A549 (cell line): ENCODE measurements at regions not wholly inside any gene's neighbourhood (a gene's known extent, or its start where the extent isn't known, plus 50 kb on each side); places are given as distances from the start of the nearest gene placed in this dataset.
"Not testable (repeated sequence)": the region's sequence is repeated elsewhere in the genome, so short reads cannot be mapped to it uniquely, and the experiment has no call there.

Source experiments
- ATAC-seq, 2 experiments: fragments of 200-7000 bp in 1 of 2; fragments of >200 bp in 1 of 2; cut with Nextera tagmentation in 1 of 2; cut with Tn5 transposase in 1 of 2; 3 replicates each; pipeline versions ENCODE4 v1.8.0 to v1.9.1; 2018 to 2020; ENCODE audit warnings: mild to moderate bottlenecking in 1 of 2, moderate library complexity in 1 of 2
- CTCF ChIA-PET: fragments of 300-600 bp; sonication (Branson Sonifier 250); formaldehyde crosslinking; extraction: SDS; loops from one replicate; lab custom pipeline; 2021; ENCODE audit warnings: antibody characterized with exemption, inconsistent platforms; lab: Yijun Ruan, JAX
- POLR2A ChIA-PET: fragments of 350-600 bp; formaldehyde crosslinking; extraction: SDS; loops from one replicate; lab custom pipeline; 2021; ENCODE audit warnings: antibody characterized with exemption, inconsistent platforms; lab: Yijun Ruan, JAX
- DNase-seq, 2 experiments: peaks; one replicate each; pipeline versions ENCODE4 v3.0.0 to v3.0.0-alpha.2; 2011 to 2016; ENCODE audit warnings: low read depth in 1 of 2, low spot score in 1 of 2
- FAIRE-seq: peaks from 2 replicates; lab custom pipeline; 2011; peaks lifted over from hg19 to GRCh38; lab: Jason Lieb, UNC
- H3K27ac ChIP-seq, 2 experiments: fragments of >200 bp; sonication (Bioruptor Twin); formaldehyde crosslinking; 3 replicates each; pipeline ENCODE4 v1.5.1; 2016 to 2017
- H3K4me1 ChIP-seq: fragments of >200 bp; sonication (Bioruptor Twin); formaldehyde crosslinking; 3 replicates; pipeline ENCODE4 v1.6.1; 2016
- H3K4me2 ChIP-seq: fragments of >200 bp; sonication (Bioruptor Twin); formaldehyde crosslinking; 3 replicates; pipeline ENCODE4 v1.6.1; 2016
- H3K4me3 ChIP-seq: fragments of >200 bp; sonication (Bioruptor Twin); formaldehyde crosslinking; 3 replicates; pipeline ENCODE4 v1.5.1; 2016
- H3K9me3 ChIP-seq: fragments of >200 bp; sonication (Bioruptor Twin); formaldehyde crosslinking; 3 replicates; pipeline ENCODE4 v1.6.1; 2016
- CBX2 ChIP-seq: fragments of 200-600 bp; sonication (generic); IDR thresholded peaks from 2 replicates; pipeline ENCODE4 v1.6.1; 2016; ENCODE audit warnings: low read depth, mild to moderate bottlenecking, borderline replicate concordance
- CEBPB ChIP-seq, 2 experiments: fragments of >200 bp in 1 of 2; sonication (Bioruptor Twin) in 1 of 2; formaldehyde crosslinking in 1 of 2; IDR thresholded peaks; 2 replicates each; pipeline ENCODE4 v1.6.1; 2012 to 2016
- EHF ChIP-seq: fragments of 250-450 bp; sonication (Bioruptor Pico); IDR thresholded peaks from 2 replicates; pipeline ENCODE4 v1.5.0; 2020; ENCODE audit warnings: mild to moderate bottlenecking
- EHMT2 ChIP-seq: fragments of 200-600 bp; sonication (generic); IDR thresholded peaks from 2 replicates; pipeline ENCODE4 v1.6.1; 2016; ENCODE audit warnings: antibody characterized with exemption, low read depth, mild to moderate bottlenecking, moderate library complexity
- FOSB ChIP-seq: fragments of 250-450 bp; sonication (Bioruptor Pico); IDR thresholded peaks from 2 replicates; pipeline ENCODE4 v1.5.0; 2020; ENCODE audit warnings: mild to moderate bottlenecking, moderate library complexity
- FOXS1 ChIP-seq: fragments of 250-450 bp; sonication (Bioruptor Pico); IDR thresholded peaks from 2 replicates; pipeline ENCODE4 v1.5.0; 2020; ENCODE audit warnings: mild to moderate bottlenecking, moderate library complexity
- GATA3 ChIP-seq: IDR thresholded peaks from 2 replicates; pipeline ENCODE4 v1.6.1; 2012; ENCODE audit warnings: borderline replicate concordance
- JUN ChIP-seq, 2 experiments: fragments of >200 bp; sonication (Bioruptor Twin); formaldehyde crosslinking; IDR thresholded peaks; 2 replicates in 1 of 2; 3 replicates in 1 of 2; pipeline ENCODE4 v1.6.1; 2016 to 2017
- KDM5A ChIP-seq: fragments of 200-600 bp; sonication (generic); IDR thresholded peaks from 2 replicates; pipeline ENCODE4 v1.6.1; 2016; ENCODE audit warnings: antibody characterized with exemption, mild to moderate bottlenecking
- NR3C1 ChIP-seq: fragments of >200 bp; sonication (Bioruptor Twin); formaldehyde crosslinking; IDR thresholded peaks from 3 replicates; pipeline ENCODE4 v1.6.1; 2017
- POLR2A ChIP-seq: IDR thresholded peaks from 2 replicates; pipeline ENCODE4 v1.6.1; 2012; ENCODE audit warnings: mild to moderate bottlenecking, low read length
- RAD21 ChIP-seq, 2 experiments: fragments of >200 bp in 1 of 2; sonication (Bioruptor Twin) in 1 of 2; formaldehyde crosslinking in 1 of 2; IDR thresholded peaks in 1 of 2; conservative IDR thresholded peaks in 1 of 2; 2 replicates in 1 of 2; 3 replicates in 1 of 2; pipeline ENCODE4 v1.6.1; 2012 to 2018; ENCODE audit warnings: inconsistent platforms in 1 of 2
- SREBF2 ChIP-seq: fragments of 450-650 bp; IDR thresholded peaks from 2 replicates; pipeline ENCODE4 v1.6.1; 2014; ENCODE audit warnings: mild to moderate bottlenecking, moderate library complexity
- TFCP2L1 ChIP-seq: fragments of 250-450 bp; sonication (Bioruptor Pico); IDR thresholded peaks from 2 replicates; pipeline ENCODE4 v1.5.0; 2021; ENCODE audit warnings: mild to moderate bottlenecking
- TP53 ChIP-seq: fragments of 250-450 bp; sonication (Bioruptor Pico); IDR thresholded peaks from 2 replicates; pipeline ENCODE4 v1.5.0; 2021; ENCODE audit warnings: mild to moderate bottlenecking, moderate library complexity
- WGBS: methylation state at CpG from one replicate; pipeline ENCODE4 v1.1.6; 2017; ENCODE audit errors: missing lambda C conversion rate; 5-methylcytosine and 5-hydroxymethylcytosine counted together
- TF ChIP-seq, protein P1 (sequence below): IDR thresholded peaks from 2 replicates; pipeline ENCODE4 v1.6.1; 2012
- TF ChIP-seq, protein P2 (sequence below): fragments of 250-450 bp; sonication (Bioruptor Pico); IDR thresholded peaks from 2 replicates; pipeline ENCODE4 v1.5.0; 2021; ENCODE audit warnings: mild to moderate bottlenecking, moderate library complexity, borderline replicate concordance
- TF ChIP-seq, protein P3 (sequence below): fragments of >200 bp; sonication (Bioruptor Twin); formaldehyde crosslinking; IDR thresholded peaks from 3 replicates; pipeline ENCODE4 v1.6.1; 2016
- TF ChIP-seq, protein P4 (sequence below): fragments of 200-600 bp; sonication (generic); IDR thresholded peaks from 2 replicates; pipeline ENCODE4 v1.6.1; 2016; ENCODE audit warnings: antibody characterized with exemption, mild to moderate bottlenecking, moderate library complexity
- TF ChIP-seq, protein P5 (sequence below): fragments of >200 bp; sonication (Bioruptor Twin); formaldehyde crosslinking; IDR thresholded peaks from 2 replicates; pipeline ENCODE4 v1.6.1; 2016

DNA sequence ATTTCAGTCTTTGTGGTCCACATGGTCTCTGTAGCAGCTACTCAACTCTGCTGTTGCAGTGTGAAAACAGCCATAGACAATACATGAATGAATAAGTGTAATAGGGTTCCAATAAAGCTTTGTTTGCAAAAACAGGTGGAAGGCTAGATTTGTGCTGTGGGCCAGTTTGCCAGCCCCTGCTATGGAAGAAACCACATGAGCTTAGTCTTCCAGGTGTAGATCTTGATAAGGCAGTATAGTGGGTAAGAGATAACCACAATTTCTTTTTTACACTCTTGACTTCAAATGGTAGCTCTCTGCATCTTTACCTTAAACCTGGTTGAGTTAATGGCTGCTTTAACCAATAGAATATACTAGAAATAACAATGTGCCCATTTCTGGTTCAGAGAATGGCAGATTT is 135.0 kb upstream of the PALS2 start:
- CTCF ChIA-PET, result interaction anchor here (1.1 to 1.5 kb wide), 2 partner anchors 56 to 148 kb away, joined by 3 to 4 read pairs; no protein-coding TSS in a partner anchor
- Histone ChIP-seq H3K27ac (no peak overlapping the region), H3K4me1 (no peaks in the 10 kb centered on the region)
- TF ChIP-seq, protein P1, sequence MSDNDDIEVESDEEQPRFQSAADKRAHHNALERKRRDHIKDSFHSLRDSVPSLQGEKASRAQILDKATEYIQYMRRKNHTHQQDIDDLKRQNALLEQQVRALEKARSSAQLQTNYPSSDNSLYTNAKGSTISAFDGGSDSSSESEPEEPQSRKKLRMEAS, result no peak
- no peak for TF ChIP-seq EHF (CRISPR knock-in tag)
- TF ChIP-seq GATA3, result no peak
- no peak for TF ChIP-seq FOSB (CRISPR knock-in tag)
- TF ChIP-seq, all 56 proteins: peak for 0
- DNase-seq (no peak), FAIRE-seq (no peak), ATAC-seq (no peak)
- Histone ChIP-seq H3K9me3 (no peaks in the 10 kb centered on the region), H3K4me2 (no peak overlapping the region), H3K4me3 (no peak overlapping the region)
- POLR2A ChIA-PET, result no interaction called here

DNA sequence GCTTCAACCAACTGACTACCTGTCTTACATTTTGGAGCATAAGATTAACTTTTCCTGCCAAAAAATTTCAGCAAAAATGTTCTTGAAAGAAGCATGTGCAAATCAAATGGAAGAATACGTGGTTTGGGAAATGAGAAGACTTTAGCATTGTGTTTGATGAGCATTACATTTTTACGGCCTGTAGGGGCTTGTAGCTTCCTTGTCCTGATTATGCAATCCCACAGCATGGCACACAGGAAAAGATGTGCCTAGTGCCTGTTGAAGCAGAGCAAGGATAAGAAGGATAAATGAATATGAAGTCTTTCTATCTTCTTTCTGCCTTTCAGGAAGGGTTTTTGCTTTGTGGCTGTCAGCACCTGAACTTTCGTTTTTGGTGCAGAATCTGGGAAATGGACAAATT is 134.1 kb upstream of the PALS2 start:
- WGBS, result 33% methylated on average over 3 of the region's 3 CpGs
- H3K4me2 ChIP-seq, H3K9me3 ChIP-seq, ATAC-seq, CTCF ChIA-PET, H3K27ac ChIP-seq, POLR2A ChIA-PET, H3K4me3 ChIP-seq, H3K4me1 ChIP-seq: not testable (repeated sequence)
- TF ChIP-seq CEBPB (IDR thresholded peaks at IDR 0.05), result peak in 1 of 2 experiments; percentile 40; a peak in 1 of 4 replicates
- DNase-seq (peak in 1 of 2 experiments; percentile 7), FAIRE-seq (peak; percentile 13)

DNA sequence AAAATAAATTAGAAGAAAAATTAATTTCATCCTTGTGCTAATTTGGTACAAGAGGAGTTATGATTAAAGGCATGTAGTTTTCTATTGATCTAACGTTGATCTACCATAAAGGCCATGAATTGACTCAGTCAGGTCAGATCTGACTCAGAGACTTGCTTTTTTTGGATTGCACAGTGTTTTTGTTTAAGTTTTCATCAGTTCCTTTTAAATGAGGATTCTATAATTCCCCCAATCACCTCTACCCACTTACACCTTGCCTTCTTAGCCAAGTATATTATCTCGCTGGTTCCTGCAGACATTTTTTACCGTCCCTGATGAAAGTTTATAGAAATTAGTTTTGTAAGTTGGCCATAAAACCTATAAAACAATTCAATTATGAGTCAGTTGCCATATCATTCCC is 132.4 kb upstream of the PALS2 start:
- Histone ChIP-seq H3K9me3 (no peaks in the 10 kb centered on the region), H3K4me3 (no peak overlapping the region), H3K4me2 (no peak overlapping the region), H3K27ac (no peak overlapping the region), H3K4me1 (no peaks in the 10 kb centered on the region)
- ATAC-seq (no peak), DNase-seq (no peak), FAIRE-seq (no peak)
- no peak for TF ChIP-seq RAD21 (conservative IDR thresholded peaks at IDR 0.05 in 1 of 2, IDR thresholded peaks at IDR 0.05 in 1 of 2)
- TF ChIP-seq, protein P2, sequence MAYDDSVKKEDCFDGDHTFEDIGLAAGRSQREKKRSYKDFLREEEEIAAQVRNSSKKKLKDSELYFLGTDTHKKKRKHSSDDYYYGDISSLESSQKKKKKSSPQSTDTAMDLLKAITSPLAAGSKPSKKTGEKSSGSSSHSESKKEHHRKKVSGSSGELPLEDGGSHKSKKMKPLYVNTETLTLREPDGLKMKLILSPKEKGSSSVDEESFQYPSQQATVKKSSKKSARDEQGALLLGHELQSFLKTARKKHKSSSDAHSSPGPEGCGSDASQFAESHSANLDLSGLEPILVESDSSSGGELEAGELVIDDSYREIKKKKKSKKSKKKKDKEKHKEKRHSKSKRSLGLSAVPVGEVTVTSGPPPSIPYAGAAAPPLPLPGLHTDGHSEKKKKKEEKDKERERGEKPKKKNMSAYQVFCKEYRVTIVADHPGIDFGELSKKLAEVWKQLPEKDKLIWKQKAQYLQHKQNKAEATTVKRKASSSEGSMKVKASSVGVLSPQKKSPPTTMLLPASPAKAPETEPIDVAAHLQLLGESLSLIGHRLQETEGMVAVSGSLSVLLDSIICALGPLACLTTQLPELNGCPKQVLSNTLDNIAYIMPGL (CRISPR knock-in tag), result no peak
- TF ChIP-seq, protein P1, result no peak
- TF ChIP-seq, protein P3, sequence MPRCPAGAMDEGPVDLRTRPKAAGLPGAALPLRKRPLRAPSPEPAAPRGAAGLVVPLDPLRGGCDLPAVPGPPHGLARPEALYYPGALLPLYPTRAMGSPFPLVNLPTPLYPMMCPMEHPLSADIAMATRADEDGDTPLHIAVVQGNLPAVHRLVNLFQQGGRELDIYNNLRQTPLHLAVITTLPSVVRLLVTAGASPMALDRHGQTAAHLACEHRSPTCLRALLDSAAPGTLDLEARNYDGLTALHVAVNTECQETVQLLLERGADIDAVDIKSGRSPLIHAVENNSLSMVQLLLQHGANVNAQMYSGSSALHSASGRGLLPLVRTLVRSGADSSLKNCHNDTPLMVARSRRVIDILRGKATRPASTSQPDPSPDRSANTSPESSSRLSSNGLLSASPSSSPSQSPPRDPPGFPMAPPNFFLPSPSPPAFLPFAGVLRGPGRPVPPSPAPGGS, result no peak
- TF ChIP-seq EHF (CRISPR knock-in tag), result no peak
- TF ChIP-seq CBX2, result no peak
- TF ChIP-seq EHMT2, result no peak
- no peak for TF ChIP-seq FOXS1 (CRISPR knock-in tag)
- no peak for TF ChIP-seq POLR2A
- TF ChIP-seq NR3C1, result no peak
- TF ChIP-seq FOSB (CRISPR knock-in tag), result no peak
- TF ChIP-seq, protein P4, sequence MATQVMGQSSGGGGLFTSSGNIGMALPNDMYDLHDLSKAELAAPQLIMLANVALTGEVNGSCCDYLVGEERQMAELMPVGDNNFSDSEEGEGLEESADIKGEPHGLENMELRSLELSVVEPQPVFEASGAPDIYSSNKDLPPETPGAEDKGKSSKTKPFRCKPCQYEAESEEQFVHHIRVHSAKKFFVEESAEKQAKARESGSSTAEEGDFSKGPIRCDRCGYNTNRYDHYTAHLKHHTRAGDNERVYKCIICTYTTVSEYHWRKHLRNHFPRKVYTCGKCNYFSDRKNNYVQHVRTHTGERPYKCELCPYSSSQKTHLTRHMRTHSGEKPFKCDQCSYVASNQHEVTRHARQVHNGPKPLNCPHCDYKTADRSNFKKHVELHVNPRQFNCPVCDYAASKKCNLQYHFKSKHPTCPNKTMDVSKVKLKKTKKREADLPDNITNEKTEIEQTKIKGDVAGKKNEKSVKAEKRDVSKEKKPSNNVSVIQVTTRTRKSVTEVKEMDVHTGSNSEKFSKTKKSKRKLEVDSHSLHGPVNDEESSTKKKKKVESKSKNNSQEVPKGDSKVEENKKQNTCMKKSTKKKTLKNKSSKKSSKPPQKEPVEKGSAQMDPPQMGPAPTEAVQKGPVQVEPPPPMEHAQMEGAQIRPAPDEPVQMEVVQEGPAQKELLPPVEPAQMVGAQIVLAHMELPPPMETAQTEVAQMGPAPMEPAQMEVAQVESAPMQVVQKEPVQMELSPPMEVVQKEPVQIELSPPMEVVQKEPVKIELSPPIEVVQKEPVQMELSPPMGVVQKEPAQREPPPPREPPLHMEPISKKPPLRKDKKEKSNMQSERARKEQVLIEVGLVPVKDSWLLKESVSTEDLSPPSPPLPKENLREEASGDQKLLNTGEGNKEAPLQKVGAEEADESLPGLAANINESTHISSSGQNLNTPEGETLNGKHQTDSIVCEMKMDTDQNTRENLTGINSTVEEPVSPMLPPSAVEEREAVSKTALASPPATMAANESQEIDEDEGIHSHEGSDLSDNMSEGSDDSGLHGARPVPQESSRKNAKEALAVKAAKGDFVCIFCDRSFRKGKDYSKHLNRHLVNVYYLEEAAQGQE, result no peak
- no peak for TF ChIP-seq JUN (IDR thresholded peaks at IDR 0.05)
- no peak for TF ChIP-seq KDM5A
- TF ChIP-seq TFCP2L1 (CRISPR knock-in tag), result no peak
- TF ChIP-seq, protein P5, sequence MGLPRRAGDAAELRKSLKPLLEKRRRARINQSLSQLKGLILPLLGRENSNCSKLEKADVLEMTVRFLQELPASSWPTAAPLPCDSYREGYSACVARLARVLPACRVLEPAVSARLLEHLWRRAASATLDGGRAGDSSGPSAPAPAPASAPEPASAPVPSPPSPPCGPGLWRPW, result no peak
- TF ChIP-seq SREBF2, result no peak
- TF ChIP-seq TP53 (CRISPR knock-in tag), result no peak
- no peak for TF ChIP-seq CEBPB (IDR thresholded peaks at IDR 0.05)
- 57% methylated on average over 3 of the region's 3 CpGs for WGBS
- POLR2A ChIA-PET, result no interaction called here
- CTCF ChIA-PET, result no interaction called here
